HCEC 1CT (cell line): ENCODE measurements at regions not wholly inside any gene's neighbourhood (a gene's known extent, or its start where the extent isn't known, plus 50 kb on each side); places are given as distances from the start of the nearest gene placed in this dataset.
"Not testable (repeated sequence)": the region's sequence is repeated elsewhere in the genome, so short reads cannot be mapped to it uniquely, and the experiment has no call there.

Source experiments
- DNase-seq: peaks from one replicate; pipeline ENCODE4 v3.0.0-alpha.2; 2017

DNA sequence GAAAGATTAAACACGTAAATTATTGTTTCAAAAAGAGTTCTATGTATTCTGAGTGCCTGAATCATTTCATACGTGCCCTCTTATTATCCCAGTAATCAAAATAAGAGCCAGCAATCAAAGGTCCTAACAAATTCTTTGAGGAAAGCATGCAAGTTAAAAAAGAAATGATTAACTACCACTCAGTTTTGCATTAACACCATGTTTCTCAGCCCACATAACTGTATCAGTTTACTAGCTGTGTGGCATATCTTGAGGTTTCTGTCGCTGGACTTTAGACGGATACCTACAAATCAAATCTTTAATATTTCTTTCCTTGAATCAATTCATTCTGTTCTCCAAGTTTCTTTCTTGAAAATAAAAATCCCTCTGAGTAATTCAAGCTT lies 668.9 kb upstream of the CHAC2 start:
- no peak for DNase-seq

DNA sequence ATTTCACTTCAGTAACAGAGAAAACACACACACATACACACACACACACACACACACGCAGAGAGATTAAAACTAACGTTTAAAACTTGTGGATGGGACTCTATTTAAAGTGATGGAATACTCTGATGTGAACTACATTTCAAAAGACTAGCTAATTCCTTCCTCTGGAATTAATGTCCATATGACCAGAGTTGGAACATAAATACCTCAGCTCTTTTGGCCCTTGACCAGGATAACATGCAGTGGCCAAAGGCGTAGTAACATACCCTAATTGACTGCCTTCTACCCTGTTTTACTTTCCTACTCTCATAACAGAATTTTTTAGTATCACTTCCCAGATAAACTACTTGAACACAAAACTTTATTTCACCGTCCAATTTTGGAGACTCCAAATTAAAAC lies 671.3 kb upstream of the CHAC2 start:
- no peak for DNase-seq

DNA sequence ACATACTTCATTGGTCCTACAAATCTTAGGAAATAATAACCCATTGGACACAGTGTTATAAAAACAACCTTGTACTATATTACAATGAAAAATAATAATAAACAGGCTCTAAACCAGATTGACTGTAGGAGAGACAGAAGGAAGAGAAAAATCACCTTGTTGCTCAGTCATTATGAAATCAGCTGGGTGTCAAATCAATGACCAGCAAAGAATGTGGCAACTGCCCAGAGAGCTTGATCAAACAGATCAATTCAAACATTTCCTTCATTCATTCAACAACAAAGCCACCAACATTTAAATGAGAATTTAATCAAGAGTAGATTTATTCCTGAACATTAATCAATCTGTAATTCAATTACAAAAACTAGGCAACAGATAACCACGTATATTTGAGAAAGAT lies 671.9 kb upstream of the CHAC2 start:
- no peak for DNase-seq

DNA sequence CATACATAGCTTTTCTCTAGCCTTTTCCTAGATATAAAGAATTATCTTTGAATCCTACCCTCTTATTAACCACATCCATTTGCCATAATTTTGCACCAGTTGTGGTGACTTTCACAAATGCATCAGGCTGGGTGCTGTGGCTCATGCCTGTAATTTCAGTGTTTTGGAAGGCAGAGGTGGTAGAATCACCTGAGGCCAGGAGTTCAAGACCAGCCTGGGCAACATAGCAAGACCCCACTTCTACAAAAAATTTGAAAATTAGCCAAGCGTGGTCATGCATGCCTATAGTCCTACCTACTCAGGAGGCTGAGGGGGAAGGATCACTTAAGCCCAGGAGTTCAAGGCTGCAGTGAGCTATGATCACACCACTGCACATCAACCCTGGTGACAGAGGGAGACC lies 672.4 kb upstream of the CHAC2 start:
- DNase-seq = no peak

DNA sequence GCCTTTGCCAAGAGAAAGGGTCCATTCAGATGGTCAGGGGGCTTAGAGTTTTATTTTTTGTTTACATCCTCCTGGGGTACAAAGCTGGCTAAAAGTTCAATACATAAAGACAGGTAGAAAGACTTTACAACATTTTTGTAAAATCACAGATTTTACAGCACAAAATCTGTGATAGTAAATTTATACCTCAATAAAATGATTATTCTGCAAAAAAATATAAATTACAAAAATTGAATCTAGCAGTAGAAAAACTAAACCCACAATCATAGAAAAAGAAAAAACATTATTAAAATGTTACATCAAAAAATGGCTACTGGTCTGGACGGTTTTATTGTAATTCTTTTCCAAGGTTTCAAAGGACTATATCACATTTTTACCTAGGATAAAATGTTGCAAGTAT lies 674.2 kb upstream of the CHAC2 start:
- no peak for DNase-seq

DNA sequence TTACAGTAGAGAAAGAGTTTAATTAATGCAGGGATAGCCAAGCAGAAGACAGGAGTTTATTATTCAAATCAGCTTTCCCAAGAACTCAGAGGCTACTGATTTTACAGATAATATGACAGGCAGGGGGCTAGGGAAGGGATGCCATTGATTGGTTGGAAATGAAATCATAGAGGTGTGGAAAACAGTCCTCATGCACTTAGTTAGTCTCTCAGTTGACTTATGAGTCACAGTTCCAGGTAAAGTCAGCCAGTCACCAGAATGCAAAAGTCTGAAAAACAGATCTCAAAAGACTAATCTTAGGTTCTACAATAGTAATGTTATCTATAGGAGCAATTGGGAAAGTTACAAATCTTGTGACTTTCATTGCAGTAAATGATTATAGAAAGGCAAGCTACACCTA lies 676.4 kb upstream of the CHAC2 start:
- no peak for DNase-seq

DNA sequence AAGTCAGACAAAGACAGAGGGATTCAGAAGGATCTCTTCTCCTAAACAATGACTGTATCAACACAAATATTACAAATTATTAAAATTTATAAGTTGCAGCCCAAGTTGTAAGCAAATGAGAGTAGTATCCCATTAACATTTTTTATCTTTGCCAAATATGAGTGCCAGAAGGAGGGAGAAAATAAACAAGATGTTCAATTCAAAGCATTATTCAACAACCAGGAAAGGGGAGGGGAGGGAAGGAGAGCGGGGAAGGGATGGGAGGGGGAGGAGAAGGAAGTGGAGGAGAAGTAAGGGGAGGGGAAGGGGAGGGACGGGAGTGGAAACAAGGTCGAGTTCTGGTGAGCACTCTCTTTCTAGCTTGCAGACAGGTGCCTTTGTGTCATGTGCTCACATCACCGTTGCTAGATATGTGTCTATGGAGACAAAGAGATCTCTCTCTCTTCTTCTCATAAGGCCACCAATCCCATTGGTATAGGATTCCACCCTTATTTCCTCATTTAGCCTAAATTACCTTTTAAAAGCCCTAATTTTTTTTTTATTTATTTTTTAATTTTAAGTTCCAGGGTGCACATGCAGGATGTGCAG lies 679.6 kb upstream of the CHAC2 start:
- no peak for DNase-seq

DNA sequence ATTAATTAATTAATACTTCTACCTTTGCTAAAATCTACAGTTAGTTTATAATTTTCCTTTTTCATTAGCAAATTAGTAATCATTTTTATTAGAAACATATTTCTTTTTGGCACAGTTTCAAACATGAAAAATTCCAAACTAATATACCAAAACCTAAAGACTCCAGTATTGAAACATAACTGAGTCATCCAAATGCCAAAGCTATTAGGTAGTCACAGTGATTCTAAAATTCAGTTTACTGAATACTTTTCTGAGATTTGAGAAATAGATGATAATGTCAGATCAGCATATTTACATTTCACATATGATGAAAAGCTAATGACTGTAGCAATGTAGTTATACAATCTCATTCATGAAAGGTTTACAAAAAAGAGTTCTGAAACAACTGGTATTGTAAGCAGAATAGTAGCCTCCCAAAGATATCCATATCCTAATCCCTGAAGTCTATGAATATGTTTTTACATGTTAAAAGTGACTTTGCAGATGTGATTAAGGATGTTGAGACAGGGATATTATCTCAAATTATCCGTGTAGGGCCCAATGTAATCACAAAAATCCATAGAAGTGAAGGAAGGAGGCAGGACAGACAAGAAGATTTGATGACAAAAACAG lies 680.2 kb upstream of the CHAC2 start:
- peak; percentile 71 for DNase-seq

DNA sequence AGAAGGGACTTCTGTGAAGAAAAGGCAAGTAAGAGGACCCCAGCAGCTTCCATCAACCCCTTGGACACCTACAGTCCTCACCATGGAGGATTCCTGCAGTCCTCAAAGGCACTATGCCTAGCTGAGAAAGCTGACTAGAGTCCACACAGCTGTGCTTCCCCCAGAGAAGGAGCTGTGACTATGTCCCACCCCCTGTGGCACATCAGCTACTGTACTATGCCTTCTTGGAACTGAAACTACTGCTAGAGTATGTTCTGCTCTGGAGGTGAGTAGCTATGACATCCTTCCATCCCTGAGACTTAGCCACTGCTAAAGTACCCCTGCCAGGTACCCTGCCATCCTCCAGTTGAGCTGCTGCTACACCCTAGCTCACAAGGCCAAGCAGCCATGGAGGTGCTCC lies 690.2 kb upstream of the CHAC2 start:
- DNase-seq = no peak

DNA sequence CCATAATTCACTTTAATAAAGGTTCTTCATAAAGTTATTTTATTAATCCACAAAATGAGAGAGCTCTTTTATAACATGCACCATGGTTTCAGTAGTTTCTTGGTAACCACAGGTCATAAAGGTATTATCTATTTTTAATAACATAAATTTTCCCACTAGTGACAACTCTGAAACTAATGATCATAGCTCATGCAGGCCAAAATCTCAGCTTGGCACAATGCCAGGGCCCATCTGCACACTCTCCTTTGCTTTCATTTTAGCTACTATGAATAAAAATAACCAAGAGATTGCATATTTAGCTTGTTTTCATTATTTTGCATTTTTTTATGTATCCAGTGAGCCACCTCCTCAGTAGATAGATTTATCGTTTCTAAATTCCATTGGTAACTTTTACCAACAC lies 691.8 kb upstream of the CHAC2 start:
- DNase-seq = no peak

DNA sequence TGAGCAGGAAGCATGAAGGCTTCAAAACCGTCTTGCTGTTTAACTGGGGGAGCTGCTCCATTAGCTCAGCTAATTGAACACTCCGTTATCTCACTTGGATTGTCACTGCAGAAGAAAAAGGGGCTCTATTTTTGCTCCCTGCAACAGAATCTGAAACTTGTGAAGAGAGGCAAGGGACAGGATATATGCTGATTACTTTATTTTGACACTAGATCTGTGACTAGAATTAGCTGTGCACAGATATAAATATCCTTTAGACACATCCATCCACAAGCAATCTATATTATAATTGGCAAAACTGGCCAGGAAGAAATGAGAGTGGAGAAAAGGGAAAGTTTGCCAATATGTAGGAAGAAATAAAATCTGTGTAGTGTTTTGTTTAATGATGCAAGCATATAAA lies 700.1 kb upstream of the CHAC2 start:
- DNase-seq = no peak

DNA sequence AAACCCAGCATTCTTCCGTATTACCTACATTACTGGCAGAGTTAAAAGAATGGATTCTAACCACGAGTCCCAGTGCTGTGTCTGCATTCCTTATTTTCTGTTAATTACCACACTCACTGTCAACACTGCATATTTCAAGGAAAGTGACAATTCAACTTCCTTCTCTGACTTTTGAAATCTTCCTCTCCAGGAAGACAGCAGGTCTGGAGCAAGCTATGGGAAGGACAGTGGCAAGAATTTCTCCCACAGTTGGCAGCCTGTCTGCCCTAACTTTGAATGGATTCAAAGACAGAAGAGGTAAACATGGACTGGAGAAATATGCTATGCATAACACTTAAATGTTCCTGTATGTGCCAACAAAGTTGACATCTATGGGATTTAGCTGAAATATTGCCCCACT lies 700.5 kb upstream of the CHAC2 start:
- no peak for DNase-seq

DNA sequence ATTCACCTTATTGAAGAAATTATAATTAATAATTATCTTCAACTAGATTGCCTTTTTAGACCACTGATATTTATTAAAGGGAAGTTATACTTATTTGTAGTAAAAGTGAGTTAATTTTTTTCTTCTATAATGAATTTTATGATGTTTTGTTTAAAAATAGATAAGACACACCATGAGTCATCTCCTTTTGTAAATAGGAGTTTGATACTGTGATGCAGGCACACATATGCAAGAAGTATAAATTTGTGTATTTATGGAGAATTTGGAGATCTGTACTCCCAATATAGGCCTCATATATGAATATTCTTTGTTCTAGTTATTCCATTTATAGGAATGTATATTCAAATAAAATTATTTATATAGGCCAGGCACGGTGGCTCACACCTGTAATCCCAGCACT lies 703.5 kb upstream of the CHAC2 start:
- no peak for DNase-seq

DNA sequence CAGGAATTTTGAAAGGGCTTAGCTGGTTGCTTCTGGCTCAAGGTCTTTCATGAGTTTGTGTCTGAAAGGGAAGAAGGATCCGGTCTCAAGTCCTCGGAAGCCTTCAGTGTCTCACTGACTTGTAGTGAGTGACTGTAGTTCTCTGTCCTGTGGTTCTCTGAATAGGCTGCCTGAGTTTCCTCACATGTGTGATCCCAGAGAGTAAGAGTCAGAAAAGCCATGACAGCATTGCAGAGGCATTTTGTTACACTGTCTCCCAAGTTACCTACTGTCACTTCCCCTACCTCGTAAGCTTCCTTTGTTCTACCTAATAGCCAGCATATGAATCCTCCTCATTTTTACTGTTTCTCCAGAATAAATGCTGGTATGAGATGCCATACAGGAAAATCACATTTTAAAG lies 709.1 kb upstream of the CHAC2 start:
- no peak for DNase-seq

DNA sequence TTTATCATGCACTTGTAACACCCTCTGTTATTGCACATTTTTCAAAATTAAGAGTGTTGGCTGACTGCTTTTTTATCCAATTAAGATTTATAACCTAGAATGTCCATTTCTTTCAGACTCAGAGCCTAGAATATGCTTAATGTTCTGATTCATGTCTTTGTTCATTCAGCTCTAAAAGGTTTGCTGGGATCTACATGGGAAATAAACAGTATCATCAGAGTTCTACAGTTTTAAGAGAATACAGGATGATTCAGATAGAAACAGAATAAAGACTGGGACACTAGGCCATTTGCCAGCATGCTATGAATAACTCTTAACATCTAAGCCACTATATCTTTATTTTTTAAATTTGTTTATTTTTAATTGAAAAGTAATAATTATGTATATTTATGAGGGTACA lies 713.7 kb upstream of the CHAC2 start:
- DNase-seq = no peak

DNA sequence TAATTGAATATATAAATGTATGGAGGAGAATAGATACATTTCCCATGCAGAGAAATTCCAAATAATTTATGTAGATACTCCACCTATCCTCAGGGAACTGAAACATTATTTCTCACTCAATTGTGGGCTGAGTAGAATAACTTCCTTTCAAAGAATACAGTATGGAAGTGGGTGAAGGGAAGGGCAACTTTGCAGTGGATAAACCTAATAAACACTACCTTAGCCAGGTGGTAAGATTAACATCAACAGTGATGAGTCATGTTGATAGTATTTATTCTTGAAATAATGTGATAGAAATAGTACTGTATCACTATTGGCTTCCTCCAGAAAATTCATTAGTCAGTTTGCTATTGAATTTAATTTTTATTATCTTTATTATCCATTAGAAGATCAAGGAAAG lies 716.4 kb upstream of the CHAC2 start:
- DNase-seq = no peak

DNA sequence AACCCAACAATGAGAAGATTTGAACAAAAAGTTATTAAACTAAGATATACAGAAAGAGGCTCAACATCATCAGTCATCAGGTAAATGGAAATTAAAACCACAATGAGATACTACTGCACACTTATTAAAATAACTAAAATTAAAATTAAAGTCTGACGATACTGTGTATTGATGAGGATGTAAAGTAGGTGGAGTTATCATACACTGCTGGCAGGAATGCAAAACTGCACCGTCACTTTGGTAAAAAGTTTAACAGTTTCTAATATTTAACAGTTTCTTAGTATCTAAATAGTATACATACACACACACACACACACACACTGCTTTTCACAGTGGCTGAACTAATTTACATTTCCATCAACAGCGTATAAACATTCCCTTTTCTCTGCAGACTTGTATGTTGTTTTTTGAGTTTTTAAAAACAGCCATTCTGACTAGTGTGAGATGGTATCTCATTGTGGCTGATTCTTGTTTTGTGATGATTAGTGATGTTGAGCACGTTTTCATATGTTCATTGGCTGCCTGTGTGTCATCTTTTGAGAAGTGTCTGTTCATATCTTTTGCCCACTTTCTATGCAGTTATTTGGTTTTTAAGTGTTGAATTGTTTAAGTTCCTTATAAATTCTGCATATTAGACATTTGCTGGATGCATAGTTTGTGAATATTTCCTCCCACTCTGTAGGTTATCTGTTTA lies 726.9 kb upstream of the CHAC2 start:
- no peak for DNase-seq

DNA sequence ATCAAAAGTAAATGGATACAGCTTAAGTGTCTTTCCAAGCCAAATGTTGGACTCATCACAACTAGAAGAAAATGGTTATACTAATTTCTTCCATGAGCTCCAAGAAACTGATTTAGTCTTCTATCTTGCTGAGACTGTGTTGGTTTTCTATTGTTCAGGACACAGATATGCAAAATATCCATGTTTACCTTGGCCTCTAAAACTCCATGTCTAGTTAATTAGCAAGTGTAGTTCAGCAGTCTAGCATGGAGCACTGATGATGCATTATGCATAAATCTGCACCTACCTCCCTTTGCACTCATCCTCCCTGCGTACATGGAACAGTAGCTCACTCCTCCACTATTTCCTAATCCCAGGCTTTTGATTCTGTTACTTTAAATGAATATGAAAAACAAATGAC lies 731.4 kb upstream of the CHAC2 start:
- no peak for DNase-seq

DNA sequence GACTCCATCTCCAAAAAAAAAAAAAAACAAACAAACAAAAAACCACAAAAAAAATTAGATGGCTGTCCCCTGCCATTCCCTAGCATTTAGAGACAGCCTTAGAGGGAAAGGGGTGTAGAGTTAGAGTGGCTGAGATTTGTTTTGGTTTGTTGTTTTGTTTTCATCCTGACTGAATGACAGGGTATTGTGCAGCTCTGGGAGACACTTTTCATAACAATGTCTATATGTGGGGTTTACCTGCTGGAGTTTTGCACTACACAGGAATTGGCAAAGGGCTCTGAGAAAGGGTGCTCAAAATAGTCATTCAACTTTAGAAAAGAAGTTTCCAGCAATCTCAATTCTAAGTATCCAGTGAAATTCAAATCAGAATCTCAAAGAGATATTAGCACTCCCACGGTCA lies 732.5 kb upstream of the CHAC2 start:
- DNase-seq = no peak

DNA sequence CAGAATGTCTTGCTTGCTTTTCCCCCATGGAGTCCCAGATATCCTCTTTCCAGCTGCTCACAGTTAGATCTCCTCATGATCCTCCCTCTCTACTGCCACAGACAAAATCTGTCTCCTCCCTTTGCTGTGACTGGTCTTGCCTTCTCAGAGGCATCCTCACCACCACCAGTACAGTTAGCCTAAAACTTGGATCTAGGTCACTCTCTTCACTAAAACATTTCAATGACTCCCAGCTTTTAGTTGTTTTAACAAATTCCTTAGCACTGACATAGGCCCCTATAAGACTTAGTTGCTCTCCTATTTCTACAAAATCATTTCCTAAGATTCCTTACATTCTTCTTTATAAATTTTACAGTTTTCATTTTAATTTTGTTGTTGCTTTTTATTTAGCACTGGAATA lies 734.2 kb upstream of the CHAC2 start:
- DNase-seq = peak; percentile 61

DNA sequence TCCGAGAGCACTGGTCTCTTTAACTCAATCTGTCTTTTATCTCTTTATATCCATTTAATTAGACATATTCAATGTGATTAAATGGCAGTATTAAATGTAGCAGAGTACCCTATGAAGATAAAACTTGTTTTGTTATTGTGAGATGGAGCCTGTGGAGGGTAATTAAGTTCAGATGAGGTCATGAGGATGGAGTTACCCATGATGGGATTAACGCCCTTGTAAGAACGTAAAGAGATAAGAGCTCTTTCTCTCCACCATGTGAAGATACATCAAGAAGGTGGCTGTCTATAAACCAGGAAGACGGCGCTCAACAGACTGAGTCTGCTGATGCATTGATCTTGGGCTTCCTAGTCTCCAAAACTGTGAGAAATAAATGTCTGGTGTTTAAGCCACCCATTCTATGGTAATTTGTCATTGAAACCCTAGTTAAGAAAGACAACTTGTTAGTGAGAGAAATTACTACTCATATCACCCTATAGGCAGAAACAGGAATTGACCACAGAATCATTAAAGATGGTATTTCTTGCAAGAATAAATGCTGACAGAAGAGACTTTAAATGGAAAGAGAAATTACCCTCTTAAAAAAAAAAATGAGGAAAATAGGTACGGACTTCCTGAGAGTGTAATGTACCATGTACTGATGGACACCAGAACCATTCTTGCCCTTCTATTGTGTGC lies 738.7 kb upstream of the CHAC2 start:
- DNase-seq = no peak

DNA sequence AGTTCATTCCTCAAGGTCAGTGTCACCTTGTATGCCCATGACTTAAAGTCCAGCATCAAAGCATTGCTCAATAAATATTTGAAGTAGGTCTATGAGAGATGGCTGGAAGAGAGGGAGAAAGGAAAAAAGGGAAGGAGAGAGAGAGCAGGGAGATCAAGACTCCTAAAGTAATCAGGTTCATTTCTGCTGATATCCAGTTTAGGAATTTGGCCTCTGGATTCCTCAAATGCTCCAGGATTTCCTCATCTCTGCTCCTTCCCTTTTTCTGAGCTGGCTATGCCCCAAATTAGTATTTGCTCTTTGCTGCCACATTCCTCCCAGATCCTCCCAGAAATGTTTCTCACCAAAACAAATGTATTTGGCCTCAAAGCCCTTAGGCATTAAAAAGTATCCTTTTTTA lies 739.4 kb upstream of the CHAC2 start:
- DNase-seq = peak; percentile 66

DNA sequence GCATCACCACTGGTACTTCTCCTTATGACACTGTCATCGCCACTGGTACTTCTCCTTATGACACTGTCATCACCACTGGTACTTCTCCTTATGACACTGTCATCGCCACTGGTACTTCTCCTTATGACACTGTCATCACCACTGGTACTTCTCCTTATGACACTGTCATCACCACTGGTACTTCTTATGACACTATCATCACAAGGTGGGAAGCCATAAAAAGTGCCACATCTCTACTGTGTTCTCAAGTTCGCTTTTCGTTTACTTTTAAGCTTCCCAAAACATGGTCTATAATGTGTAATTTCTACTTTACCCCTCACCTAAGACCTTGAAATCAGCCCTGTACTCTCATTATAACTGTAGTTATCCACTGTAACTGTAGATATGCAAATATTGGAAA lies 745.4 kb upstream of the CHAC2 start:
- DNase-seq = not testable (repeated sequence)

DNA sequence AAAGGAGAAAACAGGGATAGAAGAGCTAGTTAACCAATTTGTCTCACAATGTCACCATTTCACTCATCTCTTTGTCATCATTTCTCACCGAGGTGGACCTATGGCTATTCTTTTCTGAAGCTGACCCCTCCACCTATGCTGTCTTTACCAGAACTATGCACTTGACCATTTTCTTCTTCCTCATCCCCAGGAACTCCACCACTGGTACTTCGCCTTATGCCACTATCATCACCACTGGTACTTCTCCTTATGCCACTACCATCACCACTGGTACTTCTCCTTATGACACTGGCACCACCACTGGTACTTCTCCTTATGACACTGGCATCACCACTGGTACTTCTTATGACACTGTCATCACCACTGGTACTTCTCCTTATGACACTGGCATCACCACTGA lies 745.8 kb upstream of the CHAC2 start:
- no peak for DNase-seq
